CD4-positive, alpha-beta T cell treated with Interleukin-17A for 4 hours (primary cell): ENCODE measurements at regions not wholly inside any gene's neighbourhood (a gene's known extent, or its start where the extent isn't known, plus 50 kb on each side); places are given as distances from the start of the nearest gene placed in this dataset.

Source experiments
- DNase-seq: peaks from one replicate; pipeline ENCODE4 v3.0.0-alpha.2; 2020; ENCODE audit warnings: mixed read lengths

GRCh38 chr3:34319881-34320280, 521.5 kb downstream of the PDCD6IP start:
- no peak for DNase-seq

- DNase-seq, result no peak
These were observed 525.1 kb downstream of the PDCD6IP start for GRCh38 chr3:34323517-34323916.

GRCh38 chr3:34346656-34347055, 548.2 kb downstream of the PDCD6IP start:
- DNase-seq, result no peak

GRCh38 chr3:34351882-34352777, 553.7 kb downstream of the PDCD6IP start:
- no peak for DNase-seq

- DNase-seq, result no peak
These were observed 554.4 kb downstream of the PDCD6IP start for GRCh38 chr3:34352778-34353331.

GRCh38 chr3:34357461-34357860, 559.0 kb downstream of the PDCD6IP start:
- DNase-seq, result no peak

GRCh38 chr3:34359064-34359463, 560.6 kb downstream of the PDCD6IP start:
- DNase-seq, result no peak

GRCh38 chr3:34360713-34361112, 562.3 kb downstream of the PDCD6IP start:
- DNase-seq, result no peak

GRCh38 chr3:34361921-34362320, 563.5 kb downstream of the PDCD6IP start:
- DNase-seq, result no peak

GRCh38 chr3:34362910-34363309, 564.5 kb downstream of the PDCD6IP start:
- DNase-seq, result no peak

GRCh38 chr3:34363881-34364280, 565.5 kb downstream of the PDCD6IP start:
- no peak for DNase-seq

- no peak for DNase-seq
These were observed 565.9 kb downstream of the PDCD6IP start for GRCh38 chr3:34364335-34364734.

GRCh38 chr3:34365231-34365630, 566.8 kb downstream of the PDCD6IP start:
- DNase-seq, result no peak

GRCh38 chr3:34365771-34366170, 567.3 kb downstream of the PDCD6IP start:
- no peak for DNase-seq

- DNase-seq, result no peak
These were observed 569.1 kb downstream of the PDCD6IP start for GRCh38 chr3:34367521-34367920.

- DNase-seq, result no peak
These were observed 576.1 kb downstream of the PDCD6IP start for GRCh38 chr3:34374521-34374920.

- DNase-seq, result no peak
These were observed 578.3 kb downstream of the PDCD6IP start for GRCh38 chr3:34376691-34377090.

GRCh38 chr3:34377961-34378360, 579.5 kb downstream of the PDCD6IP start:
- no peak for DNase-seq

- no peak for DNase-seq
These were observed 582.8 kb downstream of the PDCD6IP start for GRCh38 chr3:34381243-34381642.

- no peak for DNase-seq
These were observed 584.4 kb downstream of the PDCD6IP start for GRCh38 chr3:34382859-34383258.

- no peak for DNase-seq
These were observed 587.9 kb downstream of the PDCD6IP start for GRCh38 chr3:34386309-34386708.

GRCh38 chr3:34387826-34388564, 589.6 kb downstream of the PDCD6IP start:
- DNase-seq, result no peak

- DNase-seq, result no peak
These were observed 590.4 kb downstream of the PDCD6IP start for GRCh38 chr3:34388830-34389229.
